HepG2 (cell line): ENCODE measurements at regions not wholly inside any gene's neighbourhood (a gene's known extent, or its start where the extent isn't known, plus 50 kb on each side); places are given as distances from the start of the nearest gene placed in this dataset.

Experiments used
- KDM6A ChIP-seq: IDR thresholded peaks from 2 replicates; pipeline ENCODE4 v1.6.1; 2016; ENCODE audit warnings: low read depth
- MXI1 ChIP-seq: IDR thresholded peaks from 3 replicates; pipeline ENCODE4 v1.6.1; 2012; ENCODE audit warnings: low read depth, low read length, inconsistent platforms, borderline replicate concordance
- PAWR ChIP-seq: sonication (generic); formaldehyde crosslinking; IDR thresholded peaks from 2 replicates; pipeline ENCODE4 v1.4.0; 2020; ENCODE audit warnings: missing genetic modification reagents, mild to moderate bottlenecking, borderline replicate concordance
- RAD51 ChIP-seq: fragments of 450-650 bp; IDR thresholded peaks from 2 replicates; pipeline ENCODE4 v1.6.1; 2016; ENCODE audit warnings: borderline replicate concordance
- TBL1XR1 ChIP-seq: fragments of 150-350 bp; IDR thresholded peaks from 2 replicates; pipeline ENCODE4 v1.6.1; 2014; ENCODE audit warnings: borderline replicate concordance, low read length; ENCODE audit not compliant: partially characterized antibody
- ZNF263 ChIP-seq: sonication (generic); formaldehyde crosslinking; IDR thresholded peaks from 2 replicates; pipeline ENCODE4 v1.4.0; 2020; ENCODE audit warnings: missing genetic modification reagents
- ZNF33B ChIP-seq: sonication (generic); formaldehyde crosslinking; IDR thresholded peaks from 2 replicates; pipeline ENCODE4 v1.5.1; 2020; ENCODE audit warnings: mild to moderate bottlenecking, missing genetic modification reagents
- ZNF737 ChIP-seq: sonication (generic); formaldehyde crosslinking; IDR thresholded peaks from 2 replicates; pipeline ENCODE4 v1.5.0; 2020; ENCODE audit warnings: missing genetic modification reagents, mild to moderate bottlenecking, borderline replicate concordance
- TF ChIP-seq, protein P1 (sequence below): sonication (generic); formaldehyde crosslinking; IDR thresholded peaks from 2 replicates; pipeline ENCODE4 v1.4.0; 2020; ENCODE audit warnings: missing genetic modification reagents

DNA sequence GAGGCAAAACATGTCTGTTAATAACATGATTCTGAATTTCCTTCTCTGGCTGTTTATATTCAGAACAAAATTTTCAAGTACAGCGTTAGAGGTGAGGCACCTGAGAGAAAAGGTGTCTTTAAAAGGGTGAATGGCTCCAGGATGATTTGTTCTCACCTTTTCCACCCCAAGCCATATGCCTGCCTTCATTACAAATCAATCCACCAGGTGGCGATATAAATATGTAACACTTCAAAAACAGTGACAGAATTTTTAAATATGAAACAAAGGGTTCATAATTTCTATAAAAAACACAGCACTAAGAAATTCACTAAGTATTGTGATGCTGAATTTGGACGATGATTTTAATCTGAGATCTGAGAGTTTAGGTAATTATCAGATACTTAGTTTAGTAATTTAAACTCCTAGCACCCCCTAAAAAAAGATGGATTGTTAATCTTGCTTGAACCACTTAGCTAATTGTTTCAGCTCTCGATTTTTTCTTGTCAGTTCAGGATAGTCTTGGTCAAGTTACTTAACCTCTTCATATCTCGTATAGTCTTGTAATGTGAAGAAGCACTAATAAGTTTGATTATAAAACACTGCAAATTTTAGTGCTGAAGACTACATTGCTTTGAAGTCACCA is 528.8 kb downstream of the CPS1 start:
- TF ChIP-seq PAWR = no peak
- TF ChIP-seq ZNF263 (CRISPR knock-in tag) = no peak
- no peak for TF ChIP-seq ZNF33B (CRISPR knock-in tag)
- no peak for TF ChIP-seq ZNF737
- no peak for TF ChIP-seq TBL1XR1
- TF ChIP-seq, protein P1, sequence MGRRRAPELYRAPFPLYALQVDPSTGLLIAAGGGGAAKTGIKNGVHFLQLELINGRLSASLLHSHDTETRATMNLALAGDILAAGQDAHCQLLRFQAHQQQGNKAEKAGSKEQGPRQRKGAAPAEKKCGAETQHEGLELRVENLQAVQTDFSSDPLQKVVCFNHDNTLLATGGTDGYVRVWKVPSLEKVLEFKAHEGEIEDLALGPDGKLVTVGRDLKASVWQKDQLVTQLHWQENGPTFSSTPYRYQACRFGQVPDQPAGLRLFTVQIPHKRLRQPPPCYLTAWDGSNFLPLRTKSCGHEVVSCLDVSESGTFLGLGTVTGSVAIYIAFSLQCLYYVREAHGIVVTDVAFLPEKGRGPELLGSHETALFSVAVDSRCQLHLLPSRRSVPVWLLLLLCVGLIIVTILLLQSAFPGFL (CRISPR knock-in tag) = no peak
- TF ChIP-seq RAD51 = no peak
- TF ChIP-seq KDM6A (CRISPR knock-in tag) = no peak
- TF ChIP-seq MXI1 = no peak
